ENCODE measurements at regions not wholly inside any gene's neighbourhood (a gene's known extent, or its start where the extent isn't known, plus 50 kb on each side); places are given as distances from the start of the nearest gene placed in this dataset.

DNA sequence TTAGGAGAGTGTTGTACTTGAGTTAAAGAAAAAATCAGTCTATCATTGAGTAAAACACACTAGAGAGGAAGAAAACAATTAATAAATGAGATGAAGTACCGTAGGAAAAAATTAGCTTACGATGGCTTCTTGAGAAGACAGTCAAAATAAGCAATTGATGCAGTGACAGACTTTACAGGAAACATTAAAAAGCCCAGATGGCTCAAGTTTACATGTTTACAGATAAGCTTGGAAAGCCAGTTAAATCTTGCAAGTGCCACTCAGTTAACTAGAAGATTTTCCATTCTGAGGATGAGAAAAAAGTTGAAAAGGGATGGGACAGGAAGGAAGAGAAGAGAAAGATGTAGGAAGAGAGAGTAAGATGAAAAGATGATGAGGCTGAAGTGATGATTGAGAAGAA is 288.8 kb upstream of the FERMT1 start:
- Histone ChIP-seq H3K27ac (ENCODE audit: low read depth, low read length) (no peak overlapping the region), H3K27me3 (ENCODE audit: low read length) (no peaks in the 10 kb centered on the region), H4K20me1 (ENCODE audit: low read depth, low read length) (no peaks in the 10 kb centered on the region), H3K4me2 (ENCODE audit: low read depth, low read length, poor library complexity, severe bottlenecking) (no peak overlapping the region), H3K9me2 (replicated peaks; ENCODE audit: insufficient read depth, low read length) (no peaks in the 10 kb centered on the region), H3K9ac (ENCODE audit: low read length) (no peak overlapping the region), H3K79me2 (ENCODE audit: insufficient read depth, low read length) (no peaks in the 10 kb centered on the region), H3K4me3 (ENCODE audit: insufficient read depth, low read length, poor library complexity, severe bottlenecking) (no peak overlapping the region), H3F3A (ENCODE audit: insufficient read depth) (no peaks in the 10 kb centered on the region), H3K36me3 (ENCODE audit: low read length) (no peaks in the 10 kb centered on the region), H3K9me3 (ENCODE audit: insufficient read depth, low read length) (no peaks in the 10 kb centered on the region), H2AFZ (ENCODE audit: low read depth, low read length, severe bottlenecking) (no peak overlapping the region)
- TF ChIP-seq EZH2phosphoT487 (conservative IDR thresholded peaks at IDR 0.05; ENCODE audit: low read length), result no peak
- TF ChIP-seq CTCF (IDR thresholded peaks at IDR 0.05; ENCODE audit: insufficient read depth, low read length, poor library complexity, severe bottlenecking), result no peak

DNA sequence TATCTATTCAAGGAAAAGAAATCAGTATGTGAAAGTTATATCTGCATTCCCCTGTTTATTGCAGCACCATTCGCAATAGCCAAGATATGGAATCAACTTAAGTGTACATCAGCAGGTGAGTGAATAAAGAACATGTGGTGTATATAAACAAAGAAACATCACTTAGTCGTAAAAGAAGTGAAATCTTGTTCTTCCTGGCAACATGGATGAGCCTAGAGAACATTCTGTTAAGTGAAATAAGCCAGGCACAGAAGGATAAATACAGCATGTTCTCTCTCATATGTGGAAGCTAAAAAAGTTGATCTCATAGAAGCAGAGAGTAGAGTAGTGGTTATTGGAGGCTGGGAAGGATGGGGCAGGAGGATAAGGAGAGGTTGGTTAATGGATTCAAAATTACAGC is 287.9 kb upstream of the FERMT1 start:
- Histone ChIP-seq H3K27me3 (ENCODE audit: low read length) (no peaks in the 10 kb centered on the region), H3F3A (ENCODE audit: insufficient read depth) (no peaks in the 10 kb centered on the region), H3K9me2 (replicated peaks; ENCODE audit: insufficient read depth, low read length) (no peaks in the 10 kb centered on the region), H3K4me3 (ENCODE audit: insufficient read depth, low read length, poor library complexity, severe bottlenecking) (no peak overlapping the region), H3K9ac (ENCODE audit: low read length) (no peak overlapping the region), H2AFZ (ENCODE audit: low read depth, low read length, severe bottlenecking) (no peak overlapping the region), H3K27ac (ENCODE audit: low read depth, low read length) (no peak overlapping the region), H3K36me3 (ENCODE audit: low read length) (no peaks in the 10 kb centered on the region), H4K20me1 (ENCODE audit: low read depth, low read length) (no peaks in the 10 kb centered on the region), H3K9me3 (ENCODE audit: insufficient read depth, low read length) (no peaks in the 10 kb centered on the region), H3K79me2 (ENCODE audit: insufficient read depth, low read length) (no peaks in the 10 kb centered on the region), H3K4me2 (ENCODE audit: low read depth, low read length, poor library complexity, severe bottlenecking) (no peak overlapping the region)
- TF ChIP-seq EZH2phosphoT487 (conservative IDR thresholded peaks at IDR 0.05; ENCODE audit: low read length) (no peak), CTCF (IDR thresholded peaks at IDR 0.05; ENCODE audit: insufficient read depth, low read length, poor library complexity, severe bottlenecking) (no peak)

DNA sequence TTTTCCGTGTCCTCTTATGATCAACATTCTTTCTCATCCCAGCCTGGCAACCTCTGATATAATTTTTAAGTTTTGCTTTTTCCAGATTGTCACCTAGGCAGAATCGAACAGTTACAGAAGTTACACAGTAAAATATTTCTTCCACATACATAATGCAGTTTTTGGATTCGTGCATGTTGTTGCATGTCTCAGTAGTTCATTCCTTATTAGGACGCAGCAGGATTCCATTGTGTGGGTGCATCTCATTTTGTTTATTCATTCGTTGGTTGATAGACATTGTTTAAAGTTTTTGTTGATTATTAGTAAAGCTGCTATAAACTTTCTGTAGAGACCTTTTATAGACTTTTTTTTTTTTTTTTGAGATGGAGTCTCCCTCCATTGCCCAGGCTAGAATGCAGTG is 284.3 kb upstream of the FERMT1 start:
- H3K9me3 ChIP-seq (ENCODE audit: insufficient read depth, low read length), result no peaks in the 10 kb centered on the region
- no peak overlapping the region for H3K27ac ChIP-seq (ENCODE audit: low read depth, low read length)
- no peak overlapping the region for H3K4me2 ChIP-seq (ENCODE audit: low read depth, low read length, poor library complexity, severe bottlenecking)
- no peak overlapping the region for H3K9ac ChIP-seq (ENCODE audit: low read length)
- H3K79me2 ChIP-seq (ENCODE audit: insufficient read depth, low read length), result no peaks in the 10 kb centered on the region
- TF ChIP-seq CTCF (IDR thresholded peaks at IDR 0.05; ENCODE audit: insufficient read depth, low read length, poor library complexity, severe bottlenecking), result no peak
- TF ChIP-seq EZH2phosphoT487 (conservative IDR thresholded peaks at IDR 0.05; ENCODE audit: low read length), result no peak
- H3K36me3 ChIP-seq (ENCODE audit: low read length), result no peaks in the 10 kb centered on the region
- no peaks in the 10 kb centered on the region for H3F3A ChIP-seq (ENCODE audit: insufficient read depth)
- H2AFZ ChIP-seq (ENCODE audit: low read depth, low read length, severe bottlenecking), result no peak overlapping the region
- no peaks in the 10 kb centered on the region for H4K20me1 ChIP-seq (ENCODE audit: low read depth, low read length)
- H3K4me3 ChIP-seq (ENCODE audit: insufficient read depth, low read length, poor library complexity, severe bottlenecking), result no peak overlapping the region
- no peaks in the 10 kb centered on the region for H3K9me2 ChIP-seq (replicated peaks; ENCODE audit: insufficient read depth, low read length)
- no peaks in the 10 kb centered on the region for H3K27me3 ChIP-seq (ENCODE audit: low read length)

Data from SU-DHL-6 (cell line).